BJ (cell line): ENCODE measurements at regions not wholly inside any gene's neighbourhood (a gene's known extent, or its start where the extent isn't known, plus 50 kb on each side); places are given as distances from the start of the nearest gene placed in this dataset.

Experiments
- CTCF ChIA-PET: fragments of 350-600 bp; formaldehyde crosslinking; extraction: SDS; loops from one replicate; lab custom pipeline; 2021; ENCODE audit warnings: antibody characterized with exemption, inconsistent platforms; lab: Yijun Ruan, JAX
- POLR2A ChIA-PET: fragments of 300-600 bp; sonication (Branson Sonifier 250); formaldehyde crosslinking; extraction: SDS; loops from one replicate; lab custom pipeline; 2021; ENCODE audit warnings: antibody characterized with exemption; lab: Charles Lee
- DNase-seq: peaks from one replicate; pipeline ENCODE4 v3.0.0-alpha.2; 2011; ENCODE audit warnings: low read depth
- H3K27me3 ChIP-seq: 2 replicates; pipeline ENCODE4 v1.6.0; 2011; ENCODE audit warnings: low read length; ENCODE audit not compliant: control insufficient read depth, insufficient read depth
- H3K36me3 ChIP-seq: 2 replicates; pipeline ENCODE4 v1.5.1; 2011; ENCODE audit warnings: low read length; ENCODE audit not compliant: control insufficient read depth, insufficient read depth
- H3K4me3 ChIP-seq: 2 replicates; pipeline ENCODE4 v1.5.1; 2011; ENCODE audit warnings: low read depth, mild to moderate bottlenecking, control low read depth, low read length
- CTCF ChIP-seq: IDR thresholded peaks from 2 replicates; pipeline ENCODE4 v1.5.1; 2011; ENCODE audit warnings: low read depth, mild to moderate bottlenecking, control low read depth, inconsistent platforms, low read length, moderate library complexity; ENCODE audit not compliant: insufficient read depth

- no peak overlapping the region for H3K4me3 ChIP-seq
- no peak for DNase-seq
- ChIA-PET CTCF (no interaction called here), POLR2A (no interaction called here)
- no peaks in the 10 kb centered on the region for H3K36me3 ChIP-seq
- H3K27me3 ChIP-seq = no peaks in the 10 kb centered on the region
- TF ChIP-seq CTCF = no peak
Observed at GRCh38 chr12:82008251-82008650, 249.1 kb upstream of the PPFIA2 start.

- Histone ChIP-seq H3K36me3 (no peaks in the 10 kb centered on the region), H3K27me3 (no peaks in the 10 kb centered on the region), H3K4me3 (no peak overlapping the region)
- ChIA-PET CTCF (no interaction called here), POLR2A (no interaction called here)
- no peak for TF ChIP-seq CTCF
- DNase-seq = no peak
Observed at GRCh38 chr12:81998761-81999378, 239.7 kb upstream of the PPFIA2 start.

GRCh38 chr12:81992461-81992860 lies 233.3 kb upstream of the PPFIA2 start:
- ChIA-PET CTCF (no interaction called here), POLR2A (no interaction called here)
- no peak for DNase-seq
- Histone ChIP-seq H3K36me3 (no peaks in the 10 kb centered on the region), H3K4me3 (no peak overlapping the region), H3K27me3 (no peaks in the 10 kb centered on the region)
- TF ChIP-seq CTCF = no peak

- CTCF ChIA-PET = no interaction called here
- TF ChIP-seq CTCF = no peak
- no peaks in the 10 kb centered on the region for H3K27me3 ChIP-seq
- POLR2A ChIA-PET = no interaction called here
- no peak for DNase-seq
- no peaks in the 10 kb centered on the region for H3K36me3 ChIP-seq
- H3K4me3 ChIP-seq = no peak overlapping the region
Observed at GRCh38 chr12:81991868-81992267, 232.7 kb upstream of the PPFIA2 start.

GRCh38 chr12:81988362-81988761 lies 229.2 kb upstream of the PPFIA2 start:
- no peak for DNase-seq
- Histone ChIP-seq H3K27me3 (no peaks in the 10 kb centered on the region), H3K36me3 (no peaks in the 10 kb centered on the region), H3K4me3 (no peak overlapping the region)
- ChIA-PET POLR2A (no interaction called here), CTCF (no interaction called here)
- TF ChIP-seq CTCF = no peak
